Activated CD4-positive, alpha-beta T cell treated with anti-CD3 and anti-CD28 coated beads, Interleukin-2, amount 10 ng/mL, durations not matched to agents 7 days and 5 days (primary cell): ENCODE measurements at regions not wholly inside any gene's neighbourhood (a gene's known extent, or its start where the extent isn't known, plus 50 kb on each side); places are given as distances from the start of the nearest gene placed in this dataset.
"Not testable (repeated sequence)": the region's sequence is repeated elsewhere in the genome, so short reads cannot be mapped to it uniquely, and the experiment has no call there.

ENCODE experiments used
- CTCF ChIA-PET: fragments of 350-600 bp; sonication (Branson Sonifier 250); formaldehyde crosslinking; loops from one replicate; lab custom pipeline; 2021; ENCODE audit warnings: antibody characterized with exemption; lab: Charles Lee
- POLR2A ChIA-PET: fragments of 350-600 bp; sonication (Branson Sonifier 250); formaldehyde crosslinking; loops from one replicate; lab custom pipeline; 2021; ENCODE audit warnings: antibody characterized with exemption; lab: Charles Lee
- DNase-seq: peaks from one replicate; pipeline ENCODE4 v3.0.0-alpha.2; 2020
- H3K27ac Mint-ChIP-seq: one replicate; pipeline ENCODE4 v1.8.0; 2021; ENCODE audit warnings: mild to moderate bottlenecking, moderate library complexity, mixed read lengths
- H3K27me3 Mint-ChIP-seq: one replicate; pipeline ENCODE4 v1.8.0; 2021; ENCODE audit warnings: mixed read lengths
- H3K36me3 Mint-ChIP-seq: one replicate; pipeline ENCODE4 v1.8.0; 2021; ENCODE audit warnings: low read depth, mixed read lengths
- H3K4me1 Mint-ChIP-seq: one replicate; pipeline ENCODE4 v1.8.0; 2021; ENCODE audit warnings: mixed read lengths
- H3K4me3 Mint-ChIP-seq: one replicate; pipeline ENCODE4 v1.8.0; 2021; ENCODE audit warnings: mild to moderate bottlenecking, moderate library complexity, mixed read lengths
- H3K9me3 Mint-ChIP-seq: one replicate; pipeline ENCODE4 v1.8.0; 2021; ENCODE audit warnings: mixed read lengths

GRCh38 chr3:48101301-48101650 lies 85.1 kb upstream of the MAP4 start:
- H3K4me3 Mint-ChIP-seq, H3K27me3 Mint-ChIP-seq, H3K9me3 Mint-ChIP-seq, H3K4me1 Mint-ChIP-seq, H3K27ac Mint-ChIP-seq, DNase-seq, H3K36me3 Mint-ChIP-seq, POLR2A ChIA-PET: not testable (repeated sequence)
- CTCF ChIA-PET, result interaction anchor here (0.6 to 1.3 kb wide), 2 partner anchors 11 to 84 kb away, joined by 3 read pairs; no protein-coding TSS in a partner anchor

- DNase-seq, result no peak
- peaks cover 16% of the 10 kb centered on the region for H3K4me1 Mint-ChIP-seq
- no peak overlapping the region for H3K27ac Mint-ChIP-seq
- ChIA-PET POLR2A (no interaction called here), CTCF (no interaction called here)
- peaks cover 4% of the 10 kb centered on the region for H3K36me3 Mint-ChIP-seq
- no peak overlapping the region for H3K4me3 Mint-ChIP-seq
- no peaks in the 10 kb centered on the region for H3K9me3 Mint-ChIP-seq
- H3K27me3 Mint-ChIP-seq, result no peaks in the 10 kb centered on the region
Measured at GRCh38 chr3:48092270-48092669, 76.1 kb upstream of the MAP4 start.

GRCh38 chr3:48090166-48090939 lies 74.1 kb upstream of the MAP4 start:
- ChIA-PET POLR2A (interaction anchor here (0.7 kb wide), 1 partner anchor 129 kb away, joined by 3 read pairs; no protein-coding TSS in a partner anchor), CTCF (interaction anchor here (0.6 to 1.1 kb wide), 2 partner anchors 11 to 27 kb away, joined by 3 to 4 read pairs; no protein-coding TSS in a partner anchor)
- H3K9me3 Mint-ChIP-seq, result no peaks in the 10 kb centered on the region
- H3K36me3 Mint-ChIP-seq, result peaks cover 4% of the 10 kb centered on the region
- H3K27ac Mint-ChIP-seq, result peak overlapping the region; percentile 57
- no peak for DNase-seq
- H3K27me3 Mint-ChIP-seq, result no peaks in the 10 kb centered on the region
- H3K4me3 Mint-ChIP-seq, result peak overlapping the region; percentile 93
- peaks cover 27% of the 10 kb centered on the region for H3K4me1 Mint-ChIP-seq

- peak; percentile 95 for DNase-seq
- H3K36me3 Mint-ChIP-seq, result peaks cover 12% of the 10 kb centered on the region
- no peaks in the 10 kb centered on the region for H3K27me3 Mint-ChIP-seq
- peak overlapping the region; percentile 99 for H3K27ac Mint-ChIP-seq
- peak overlapping the region; percentile 93 for H3K4me3 Mint-ChIP-seq
- peaks cover 38% of the 10 kb centered on the region for H3K4me1 Mint-ChIP-seq
- ChIA-PET CTCF (interaction anchor here (0.6 to 1.6 kb wide), 4 partner anchors 9 to 970 kb away, joined by 3 to 10 read pairs (median 4); no protein-coding TSS in a partner anchor), POLR2A (interaction anchor here (0.6 to 1.2 kb wide), 2 partner anchors 23 to 89 kb away, joined by 4 to 10 read pairs; no protein-coding TSS in a partner anchor)
- H3K9me3 Mint-ChIP-seq, result no peaks in the 10 kb centered on the region
Measured at GRCh38 chr3:48088749-48089466, 72.7 kb upstream of the MAP4 start.

- Mint-ChIP-seq H3K36me3 (peaks cover 12% of the 10 kb centered on the region), H3K4me3 (peak overlapping the region; percentile 93), H3K4me1 (peaks cover 38% of the 10 kb centered on the region), H3K27ac (peak overlapping the region; percentile 99), H3K27me3 (no peaks in the 10 kb centered on the region), H3K9me3 (no peaks in the 10 kb centered on the region)
- DNase-seq, result no peak
- ChIA-PET CTCF (interaction anchor here (0.6 to 1.6 kb wide), 3 partner anchors 9 to 971 kb away, joined by 3 to 10 read pairs (median 4); no protein-coding TSS in a partner anchor), POLR2A (interaction anchor here (0.6 to 1.2 kb wide), 2 partner anchors 24 to 89 kb away, joined by 4 to 10 read pairs; no protein-coding TSS in a partner anchor)
Measured at GRCh38 chr3:48088056-48088748, 72.0 kb upstream of the MAP4 start.

GRCh38 chr3:48086705-48087104 lies 70.5 kb upstream of the MAP4 start:
- Mint-ChIP-seq H3K4me3 (peak overlapping the region; percentile 93), H3K36me3 (peaks cover 16% of the 10 kb centered on the region), H3K27me3 (no peaks in the 10 kb centered on the region), H3K4me1 (peaks cover 38% of the 10 kb centered on the region), H3K9me3 (no peaks in the 10 kb centered on the region), H3K27ac (peak overlapping the region; percentile 93)
- ChIA-PET POLR2A (no interaction called here), CTCF (no interaction called here)
- no peak for DNase-seq

GRCh38 chr3:48084929-48085328 lies 68.7 kb upstream of the MAP4 start:
- Mint-ChIP-seq H3K4me1 (peaks cover 34% of the 10 kb centered on the region), H3K36me3 (peaks cover 18% of the 10 kb centered on the region), H3K4me3 (no peak overlapping the region), H3K27ac (peak overlapping the region; percentile 4), H3K9me3 (no peaks in the 10 kb centered on the region), H3K27me3 (no peaks in the 10 kb centered on the region)
- ChIA-PET POLR2A (no interaction called here), CTCF (interaction anchor here (0.6 to 0.7 kb wide), 2 partner anchors 306 to 1103 kb away, joined by 3 to 4 read pairs; no protein-coding TSS in a partner anchor)
- no peak for DNase-seq

- no peak for DNase-seq
- ChIA-PET POLR2A (interaction anchor here (0.6 kb wide), 2 partner anchors 28 to 259 kb away, joined by 5 to 9 read pairs; no protein-coding TSS in a partner anchor), CTCF (interaction anchor here (0.6 to 0.7 kb wide), 5 partner anchors 41 to 1130 kb away, joined by 3 to 5 read pairs (median 3); no protein-coding TSS in a partner anchor)
- H3K4me3 Mint-ChIP-seq, result no peak overlapping the region
- H3K27ac Mint-ChIP-seq, result no peak overlapping the region
- H3K4me1 Mint-ChIP-seq, result peaks cover 27% of the 10 kb centered on the region
- peaks cover 18% of the 10 kb centered on the region for H3K36me3 Mint-ChIP-seq
- no peaks in the 10 kb centered on the region for H3K9me3 Mint-ChIP-seq
- no peaks in the 10 kb centered on the region for H3K27me3 Mint-ChIP-seq
Measured at GRCh38 chr3:48084170-48084569, 68.0 kb upstream of the MAP4 start.

GRCh38 chr3:48082580-48083184 lies 66.5 kb upstream of the MAP4 start:
- peaks cover 16% of the 10 kb centered on the region for H3K36me3 Mint-ChIP-seq
- POLR2A ChIA-PET, result no interaction called here
- no peak for DNase-seq
- no peaks in the 10 kb centered on the region for H3K27me3 Mint-ChIP-seq
- H3K4me3 Mint-ChIP-seq, result no peak overlapping the region
- no peaks in the 10 kb centered on the region for H3K9me3 Mint-ChIP-seq
- peaks cover 26% of the 10 kb centered on the region for H3K4me1 Mint-ChIP-seq
- CTCF ChIA-PET, result no interaction called here
- no peak overlapping the region for H3K27ac Mint-ChIP-seq

- POLR2A ChIA-PET, result no interaction called here
- peaks cover 9% of the 10 kb centered on the region for H3K36me3 Mint-ChIP-seq
- no peak overlapping the region for H3K27ac Mint-ChIP-seq
- DNase-seq, result no peak
- H3K4me1 Mint-ChIP-seq, result no peaks in the 10 kb centered on the region
- no peaks in the 10 kb centered on the region for H3K9me3 Mint-ChIP-seq
- CTCF ChIA-PET, result interaction anchor here (0.7 kb wide), 1 partner anchor 10 kb away, joined by 3 read pairs; no protein-coding TSS in a partner anchor
- no peak overlapping the region for H3K4me3 Mint-ChIP-seq
- H3K27me3 Mint-ChIP-seq, result no peaks in the 10 kb centered on the region
Measured at GRCh38 chr3:48077815-48078214, 61.6 kb upstream of the MAP4 start.

GRCh38 chr3:48070030-48070429 lies 53.8 kb upstream of the MAP4 start:
- no peak for DNase-seq
- ChIA-PET CTCF (no interaction called here), POLR2A (no interaction called here)
- Mint-ChIP-seq H3K36me3 (peaks cover 12% of the 10 kb centered on the region), H3K4me1 (peaks cover 12% of the 10 kb centered on the region), H3K27ac (no peak overlapping the region), H3K9me3 (no peaks in the 10 kb centered on the region), H3K4me3 (no peak overlapping the region), H3K27me3 (no peaks in the 10 kb centered on the region)

- H3K27me3 Mint-ChIP-seq, result no peaks in the 10 kb centered on the region
- no peak overlapping the region for H3K27ac Mint-ChIP-seq
- H3K4me3 Mint-ChIP-seq, result no peak overlapping the region
- peaks cover 10% of the 10 kb centered on the region for H3K36me3 Mint-ChIP-seq
- ChIA-PET POLR2A (no interaction called here), CTCF (no interaction called here)
- no peaks in the 10 kb centered on the region for H3K9me3 Mint-ChIP-seq
- no peak for DNase-seq
- peaks cover 15% of the 10 kb centered on the region for H3K4me1 Mint-ChIP-seq
Measured at GRCh38 chr3:48069339-48069738, 53.1 kb upstream of the MAP4 start.
